ENCODE measurements at regions not wholly inside any gene's neighbourhood (a gene's known extent, or its start where the extent isn't known, plus 50 kb on each side); places are given as distances from the start of the nearest gene placed in this dataset.

DNA sequence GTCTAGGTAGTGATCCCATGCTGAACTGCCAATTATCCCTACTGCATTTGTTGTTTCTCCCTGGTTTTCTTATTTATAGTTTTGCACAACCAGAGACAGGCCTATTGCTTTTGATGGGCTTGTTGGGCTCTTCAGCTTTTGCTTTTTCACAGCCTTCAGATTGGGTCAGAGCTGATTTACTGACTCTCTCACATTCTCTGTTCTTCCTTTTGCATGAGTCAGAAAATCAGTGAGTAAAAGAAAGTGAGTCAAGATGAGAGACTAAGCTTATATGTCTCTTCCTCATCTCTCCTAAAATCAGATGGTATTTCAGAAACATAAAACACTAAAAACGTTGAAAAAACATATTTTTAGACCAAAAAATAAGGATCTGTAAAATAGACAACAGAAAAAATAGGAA lies 1135.4 kb downstream of the XPNPEP1 start:
- 85% methylated on average over 1 of the region's 1 CpG; no CpG with 5 or more reads in 1 of the 2 experiments for WGBS, 2 experiments (ENCODE audit: extremely low coverage in 1 of 2, insufficient coverage in 1 of 2, insufficient read length in 1 of 2, insufficient replicate concordance in 2 of 2, low coverage in 1 of 2, low lambda C conversion rate in 2 of 2, missing lambda C conversion rate in 1 of 2)
- TF ChIP-seq CHD1 (IDR thresholded peaks at IDR 0.05; ENCODE audit: low read depth, low read length) = no peak
- TF ChIP-seq POLR2AphosphoS5 (IDR thresholded peaks at IDR 0.05; ENCODE audit: low read depth, low read length) = no peak
- TF ChIP-seq PHF8 (conservative IDR thresholded peaks at IDR 0.05; ENCODE audit: low read depth, low read length) = no peak
- no peak for TF ChIP-seq BACH1 (IDR thresholded peaks at IDR 0.05; ENCODE audit: low read length)

More for the DNA sequence above, 1135.4 kb downstream of the XPNPEP1 start:
- Histone ChIP-seq H3K4ac (replicated peaks; ENCODE audit: insufficient read length, low read depth, low read length) (no peak overlapping the region), H3K9me3 (ENCODE audit: insufficient read depth in 2 of 2, low read depth in 1 of 2, low read length in 1 of 2) (peaks cover 21 to 24% of the 10 kb centered on the region in 2 experiments), H3K27ac (ENCODE audit: low read depth, low read length) (no peak overlapping the region), H2BK5ac (ENCODE audit: low read depth, low read length) (no peak overlapping the region), H3K79me2 (ENCODE audit: control insufficient read depth in 1 of 2, insufficient read depth in 2 of 2, low read length in 2 of 2) (no peaks in the 10 kb centered on the region), H3K4me1 (replicated peaks in 1 of 4; ENCODE audit: control insufficient read depth in 3 of 4, insufficient read depth in 4 of 4, low read length in 3 of 4) (no peaks in the 10 kb centered on the region), H3K14ac (ENCODE audit: insufficient read length) (no peak overlapping the region), H3K36me3 (ENCODE audit: control insufficient read depth in 2 of 4, insufficient read depth in 4 of 4, low read length in 3 of 4) (no peaks in the 10 kb centered on the region), H3K4me3 (ENCODE audit: extremely low read depth in 1 of 4, insufficient read depth in 2 of 4, low read depth in 3 of 4, low read length in 4 of 4) (no peak overlapping the region), H3K23me2 (ENCODE audit: low read depth, low read length) (no peaks in the 10 kb centered on the region), H2BK20ac (ENCODE audit: low read length) (no peak overlapping the region), H3K56ac (replicated peaks; ENCODE audit: insufficient read length, low read depth, low read length) (no peak overlapping the region), H3K27me3 (replicated peaks in 1 of 4; ENCODE audit: control insufficient read depth in 3 of 4, extremely low read depth in 1 of 4, insufficient read depth in 3 of 4, low read length in 3 of 4) (peaks cover 0 to 3% (median 0%) of the 10 kb centered on the region in 4 experiments; a peak in 2 of 7 replicates), H3K9ac (replicated peaks in 1 of 4; ENCODE audit: extremely low read depth in 1 of 4, low read depth in 3 of 4, low read length in 3 of 4) (no peak overlapping the region), H2BK120ac (replicated peaks; ENCODE audit: low read depth, low read length) (no peak overlapping the region), H4K91ac (replicated peaks; ENCODE audit: insufficient read length, low read length) (no peak overlapping the region), H3K4me2 (ENCODE audit: insufficient read depth in 1 of 2, low read depth in 2 of 2, low read length in 2 of 2) (no peak overlapping the region), H3K79me1 (ENCODE audit: low read depth, low read length) (no peaks in the 10 kb centered on the region), H3K23ac (ENCODE audit: insufficient read length) (no peak overlapping the region), H2BK12ac (ENCODE audit: low read depth, low read length) (no peak overlapping the region), H2AFZ (ENCODE audit: low read length) (no peak overlapping the region), H3K18ac (ENCODE audit: extremely low read depth, low read length) (no peak overlapping the region), H2AK5ac (ENCODE audit: low read depth, low read length) (no peak overlapping the region), H4K5ac (ENCODE audit: insufficient read length, low read depth, low read length) (no peak overlapping the region), H2BK15ac (ENCODE audit: low read length) (no peak overlapping the region), H4K8ac (ENCODE audit: extremely low read depth, insufficient read depth, low read length) (no peak overlapping the region), H4K20me1 (replicated peaks in 1 of 2; ENCODE audit: control insufficient read depth in 1 of 2, insufficient read depth in 2 of 2, low read length in 2 of 2) (no peaks in the 10 kb centered on the region)
- ChIA-PET POLR2A (ENCODE audit: partially characterized antibody) (no interaction called here), CTCF (ENCODE audit: partially characterized antibody) (interaction anchor here (0.7 to 1.0 kb wide), 2 partner anchors 10 to 1063 kb away, joined by 3 read pairs; no protein-coding TSS in a partner anchor)
- DNase-seq (ENCODE audit: low read depth in 1 of 2, low spot score in 2 of 2) = no peak
- no peak for FAIRE-seq
